ENCODE measurements at regions not wholly inside any gene's neighbourhood (a gene's known extent, or its start where the extent isn't known, plus 50 kb on each side); places are given as distances from the start of the nearest gene placed in this dataset.

GRCh38 chr13:39938596-39938995 lies 283.1 kb downstream of the COG6 start:
- DNase-seq (ENCODE audit: low spot score) = no peak

- DNase-seq (ENCODE audit: low spot score) = no peak
Measured at GRCh38 chr13:39941236-39941635, 285.8 kb downstream of the COG6 start.

GRCh38 chr13:39941911-39942551 lies 286.6 kb downstream of the COG6 start:
- no peak for DNase-seq (ENCODE audit: low spot score)

GRCh38 chr13:39942552-39943273 lies 287.3 kb downstream of the COG6 start:
- DNase-seq (ENCODE audit: low spot score) = peak; percentile 76

DNA sequence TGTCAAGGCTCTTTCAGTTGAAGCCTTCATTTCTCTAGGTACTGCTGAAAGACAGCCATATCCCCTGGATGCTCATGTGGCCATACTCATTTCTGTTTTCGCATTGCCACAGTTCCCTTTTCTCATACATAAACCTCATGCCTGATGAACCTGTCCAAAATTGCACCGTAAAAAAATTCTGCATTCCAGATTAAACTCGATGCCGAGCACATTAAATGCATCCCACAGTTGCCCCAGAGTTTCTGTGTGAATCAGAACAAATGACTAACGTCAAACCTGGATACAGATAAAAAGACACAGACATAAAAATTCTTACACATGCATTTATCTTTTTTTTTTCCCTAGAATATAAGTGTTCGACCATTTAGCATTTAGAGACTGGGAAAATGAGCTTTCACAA lies 288.2 kb downstream of the COG6 start:
- no peak for DNase-seq (ENCODE audit: low spot score)

DNA sequence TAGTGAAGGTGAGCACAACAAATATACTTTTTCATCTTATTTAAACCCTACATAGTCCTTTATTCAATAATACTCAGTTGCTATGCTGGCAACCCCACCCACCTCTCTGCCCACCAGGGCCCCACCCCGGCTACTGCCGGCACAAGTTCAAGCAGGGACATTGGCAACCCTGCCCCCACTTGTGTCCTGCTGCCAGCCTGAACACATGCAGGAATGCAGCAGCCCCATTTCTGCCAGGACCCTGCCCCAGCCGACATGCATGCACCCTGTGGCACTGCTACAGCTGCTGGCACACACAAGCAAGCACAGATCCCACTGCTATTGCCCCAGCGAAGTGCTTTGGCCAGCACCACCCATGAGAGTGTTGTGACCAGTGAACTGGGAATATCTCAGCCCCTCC lies 289.8 kb downstream of the COG6 start:
- no peak for DNase-seq (ENCODE audit: low spot score)

DNA sequence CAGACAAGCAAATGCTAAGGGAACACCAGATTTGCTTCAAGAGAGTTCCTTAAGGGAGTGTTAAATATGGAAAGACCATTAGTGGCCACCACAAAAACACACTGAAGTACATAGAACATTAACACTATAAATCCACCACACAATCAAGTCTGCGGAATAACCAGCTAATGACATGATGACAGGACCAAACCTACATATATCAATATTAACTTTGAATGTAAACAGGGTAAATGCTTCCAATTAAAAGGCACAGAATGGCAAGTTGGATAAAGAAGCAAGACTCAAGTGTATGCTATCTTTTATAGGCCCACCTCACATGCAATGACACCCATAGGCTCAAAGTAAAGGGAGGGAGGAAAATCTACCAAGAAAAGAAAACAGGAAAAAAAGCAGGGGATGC lies 291.3 kb downstream of the COG6 start:
- no peak for DNase-seq (ENCODE audit: low spot score)

DNA sequence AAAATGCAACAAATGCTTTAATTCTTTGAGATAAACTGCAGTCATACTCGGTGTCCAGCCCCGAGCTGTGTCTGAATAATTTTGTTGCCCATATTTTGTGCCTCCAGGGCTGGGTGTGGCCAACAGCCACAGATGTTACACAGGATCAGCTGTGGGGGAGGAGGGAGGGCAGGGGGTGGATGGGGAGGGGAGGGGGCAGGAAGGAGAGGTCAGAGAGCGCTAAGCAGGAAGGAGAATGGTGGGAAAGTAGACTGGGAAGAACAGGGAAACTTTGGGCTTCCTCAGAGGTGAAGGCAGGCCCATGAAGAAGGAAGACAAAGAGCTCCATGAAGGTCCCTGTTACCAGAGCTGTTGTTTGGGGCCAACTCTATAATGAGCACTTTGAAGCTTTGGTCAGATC lies 295.8 kb downstream of the COG6 start:
- no peak for DNase-seq (ENCODE audit: low spot score)

GRCh38 chr13:39952249-39953233 lies 297.1 kb downstream of the COG6 start:
- DNase-seq (ENCODE audit: low spot score) = no peak

- DNase-seq (ENCODE audit: low spot score) = no peak
Measured at GRCh38 chr13:39954476-39954875, 299.0 kb downstream of the COG6 start.

DNA sequence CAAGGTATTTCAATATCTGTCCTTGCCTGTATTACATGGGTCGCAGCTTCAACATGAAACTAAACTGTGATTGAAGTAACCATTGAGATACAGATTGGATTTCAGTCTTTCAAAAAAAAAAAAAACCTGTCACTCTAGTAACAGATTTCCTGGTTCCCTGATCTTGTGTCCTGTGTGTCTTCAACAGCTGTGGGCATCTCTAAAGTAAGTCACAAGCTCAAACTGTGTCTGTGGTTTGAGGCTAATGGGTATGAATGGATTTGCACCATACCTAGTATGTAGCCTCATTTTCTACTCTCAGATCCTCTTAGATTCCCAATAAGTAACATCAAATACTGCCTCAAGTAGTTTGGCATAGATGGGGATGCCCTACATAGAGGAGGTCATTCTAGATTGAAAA lies 300.1 kb downstream of the COG6 start:
- no peak for DNase-seq (ENCODE audit: low spot score)

- DNase-seq (ENCODE audit: low spot score) = no peak
Measured at GRCh38 chr13:39956036-39956435, 300.6 kb downstream of the COG6 start.

DNA sequence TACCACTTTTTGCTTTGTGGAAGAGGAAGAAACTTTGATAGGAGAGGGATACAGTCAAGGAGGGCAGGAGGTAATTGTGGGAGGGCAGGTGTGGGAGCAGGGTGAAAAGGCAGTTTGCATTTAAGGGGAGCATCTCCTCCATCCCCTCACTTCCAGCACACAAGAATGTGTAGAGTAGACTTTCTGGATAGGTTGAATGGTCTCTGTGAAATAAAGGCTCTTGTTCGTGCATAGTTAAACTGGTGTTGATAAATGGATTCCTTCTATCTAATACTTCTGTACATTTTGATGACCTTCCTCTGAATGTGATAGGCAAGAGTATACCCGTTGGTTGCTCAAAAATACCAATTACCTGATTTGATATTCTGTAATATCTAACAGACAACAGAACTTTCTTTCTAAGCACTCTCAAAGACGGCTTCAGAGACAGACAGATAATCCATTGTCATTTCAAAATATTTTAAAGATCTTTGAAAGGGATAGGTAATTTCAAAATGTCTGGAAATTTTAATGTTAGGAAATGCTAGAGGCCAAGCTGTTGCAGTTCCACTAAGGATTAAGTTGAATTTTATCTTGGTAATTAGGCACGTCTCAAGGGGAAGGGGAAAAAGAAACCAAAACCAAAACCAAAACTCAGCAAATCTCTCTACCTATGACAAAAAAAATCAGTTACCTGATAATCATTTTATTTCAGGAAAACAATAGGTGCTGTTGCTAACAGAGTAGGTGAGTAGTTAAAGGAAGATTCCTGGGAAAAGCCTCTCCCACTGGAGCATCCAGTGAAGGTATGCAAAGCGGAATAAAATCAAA lies 302.6 kb downstream of the COG6 start:
- no peak for DNase-seq (ENCODE audit: low spot score)

DNA sequence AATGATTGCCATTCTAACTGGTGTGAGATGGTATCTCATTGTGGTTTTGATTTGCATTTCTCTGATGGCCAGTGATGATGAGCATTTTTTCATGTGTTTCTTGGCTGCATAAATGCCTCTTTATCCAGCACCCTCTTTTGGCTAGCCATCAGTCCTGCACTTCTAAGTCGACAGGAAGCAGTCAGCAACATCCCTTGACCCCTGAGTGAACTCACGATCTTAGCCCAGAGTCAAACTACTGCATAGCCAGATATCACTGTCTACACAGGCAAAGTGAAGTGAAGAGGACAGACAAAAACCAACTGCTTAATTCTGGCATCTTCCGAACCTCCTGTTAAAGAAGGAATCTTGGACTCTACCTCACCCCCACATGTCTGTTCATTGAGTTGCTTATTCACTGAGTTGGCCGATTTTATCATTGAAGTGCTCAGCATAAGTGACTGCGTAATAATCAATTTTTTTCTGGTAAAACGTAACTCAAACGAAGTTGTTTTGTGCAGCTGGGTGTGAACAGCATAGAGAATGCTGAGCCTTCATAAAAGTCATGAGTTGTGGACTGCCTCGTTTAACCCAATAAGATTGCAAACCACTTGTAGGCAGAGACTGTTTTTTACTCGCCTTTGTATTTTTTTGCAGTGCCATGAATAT lies 304.2 kb downstream of the COG6 start:
- no peak for DNase-seq (ENCODE audit: low spot score)

DNA sequence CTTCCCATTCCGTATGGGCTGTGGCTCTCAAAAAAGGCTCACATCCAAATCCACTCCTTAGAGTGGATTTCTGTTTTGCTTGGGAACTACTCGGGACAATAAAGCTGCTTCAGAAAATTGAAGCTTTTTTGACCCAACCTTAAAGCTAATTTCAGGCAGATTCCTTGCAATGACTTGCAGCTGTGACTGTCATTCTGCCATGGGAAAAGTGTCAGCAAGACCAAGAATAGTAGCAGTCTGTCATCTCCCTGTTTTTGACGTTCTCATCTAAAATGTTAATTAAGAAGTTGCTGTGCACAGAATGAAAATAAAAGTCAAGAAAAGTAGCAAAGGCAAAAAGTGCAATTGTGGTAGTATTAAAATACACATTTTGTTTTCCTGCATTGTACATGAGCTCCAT lies 304.7 kb downstream of the COG6 start:
- DNase-seq (ENCODE audit: low spot score) = no peak

GRCh38 chr13:39961036-39961435 lies 305.6 kb downstream of the COG6 start:
- no peak for DNase-seq (ENCODE audit: low spot score)

DNA sequence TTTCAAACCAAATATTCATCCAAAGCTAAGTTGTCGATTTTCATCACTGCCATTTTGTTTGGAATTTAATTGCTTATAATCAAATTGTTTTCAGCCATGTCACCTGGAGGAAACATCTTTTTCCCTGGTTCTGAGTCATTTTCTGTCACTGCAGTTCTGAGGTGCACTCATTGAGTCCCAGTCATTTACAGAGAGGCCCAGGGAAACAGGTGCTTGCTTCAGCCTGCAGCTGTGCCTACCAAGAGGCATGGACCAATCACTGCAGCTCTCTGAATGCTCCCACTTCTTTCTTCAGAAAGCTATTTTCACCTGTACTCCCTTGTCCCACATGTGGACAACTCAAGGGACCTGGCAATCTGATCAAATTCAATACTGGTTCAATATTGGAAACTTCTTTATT lies 308.1 kb downstream of the COG6 start:
- DNase-seq (ENCODE audit: low spot score) = no peak

- no peak for DNase-seq (ENCODE audit: low spot score)
Measured at GRCh38 chr13:39965309-39965708, 309.8 kb downstream of the COG6 start.

- DNase-seq (ENCODE audit: low spot score) = no peak
Measured at GRCh38 chr13:39967199-39967959, 311.9 kb downstream of the COG6 start.
